ENCODE measurements at regions not wholly inside any gene's neighbourhood (a gene's known extent, or its start where the extent isn't known, plus 50 kb on each side); places are given as distances from the start of the nearest gene placed in this dataset.
A peak's percentile ranks its signal among the peaks of the same experiment; 100 is the strongest.

GRCh38 chr2:143937723-143938350 lies 582.1 kb downstream of the ZEB2 start:
- Histone ChIP-seq H3K4me2 (peak overlapping the region; percentile 84), H2AFZ (replicated peaks) (peak overlapping the region; percentile 98), H3K4me1 (peaks cover 73% of the 10 kb centered on the region), H3K4me3 (peak overlapping the region; percentile 47), H3K79me2 (ENCODE audit: low read depth) (no peaks in the 10 kb centered on the region), H3K9ac (no peak overlapping the region), H3K27me3 (peaks cover 8% of the 10 kb centered on the region), H3K36me3 (no peaks in the 10 kb centered on the region), H4K20me1 (ENCODE audit: low read depth) (no peaks in the 10 kb centered on the region), H3K9me3 (ENCODE audit: low read depth) (no peaks in the 10 kb centered on the region), H3F3A (ENCODE audit: low read depth) (peaks cover 46% of the 10 kb centered on the region), H3K27ac (peak overlapping the region; percentile 48)
- Mint-ChIP-seq H3K4me1 (peaks cover 35% of the 10 kb centered on the region), H3K27me3 (ENCODE audit: insufficient read depth, low read depth) (peaks cover 10% of the 10 kb centered on the region), H3K9me3 (no peaks in the 10 kb centered on the region), H3K27ac (no peak overlapping the region), H3K36me3 (peaks cover 3% of the 10 kb centered on the region), H3K4me3 (peak overlapping the region; percentile 84)
- no peak for DNase-seq (ENCODE audit: low spot score)
- TF ChIP-seq EZH2 (IDR thresholded peaks at IDR 0.05), result peak; percentile 10
- TF ChIP-seq CTCF (IDR thresholded peaks at IDR 0.05), result no peak
- no peak for TF ChIP-seq EZH2phosphoT487 (IDR thresholded peaks at IDR 0.05)

- Mint-ChIP-seq H3K27me3 (ENCODE audit: insufficient read depth, low read depth) (peaks cover 10% of the 10 kb centered on the region), H3K4me1 (peaks cover 35% of the 10 kb centered on the region)
These were observed 582.8 kb downstream of the ZEB2 start for GRCh38 chr2:143936848-143937722.

GRCh38 chr2:143936538-143936847 lies 583.4 kb downstream of the ZEB2 start:
- Histone ChIP-seq H3F3A (ENCODE audit: low read depth) (peaks cover 50% of the 10 kb centered on the region), H3K4me1 (peaks cover 83% of the 10 kb centered on the region), H3K27me3 (peaks cover 8% of the 10 kb centered on the region), H3K4me3 (peak overlapping the region; percentile 47), H3K9ac (no peak overlapping the region), H3K36me3 (no peaks in the 10 kb centered on the region), H3K27ac (no peak overlapping the region), H3K9me3 (ENCODE audit: low read depth) (no peaks in the 10 kb centered on the region), H2AFZ (replicated peaks) (peak overlapping the region; percentile 98), H4K20me1 (ENCODE audit: low read depth) (no peaks in the 10 kb centered on the region), H3K4me2 (peak overlapping the region; percentile 84), H3K79me2 (ENCODE audit: low read depth) (no peaks in the 10 kb centered on the region)
- Mint-ChIP-seq H3K4me1 (peaks cover 35% of the 10 kb centered on the region), H3K27ac (no peak overlapping the region), H3K9me3 (no peaks in the 10 kb centered on the region), H3K36me3 (no peaks in the 10 kb centered on the region), H3K4me3 (peak overlapping the region; percentile 80), H3K27me3 (ENCODE audit: insufficient read depth, low read depth) (peaks cover 10% of the 10 kb centered on the region)
- TF ChIP-seq CTCF (IDR thresholded peaks at IDR 0.05), result no peak
- no peak for TF ChIP-seq EZH2 (IDR thresholded peaks at IDR 0.05)
- TF ChIP-seq EZH2phosphoT487 (IDR thresholded peaks at IDR 0.05), result no peak
- no peak for DNase-seq (ENCODE audit: low spot score)

More at GRCh38 chr2:143936848-143937722, 582.8 kb downstream of the ZEB2 start:
- Histone ChIP-seq H3F3A (ENCODE audit: low read depth) (peaks cover 46% of the 10 kb centered on the region), H3K4me1 (peaks cover 79% of the 10 kb centered on the region), H4K20me1 (ENCODE audit: low read depth) (no peaks in the 10 kb centered on the region), H2AFZ (replicated peaks) (peak overlapping the region; percentile 98), H3K79me2 (ENCODE audit: low read depth) (no peaks in the 10 kb centered on the region), H3K9me3 (ENCODE audit: low read depth) (no peaks in the 10 kb centered on the region), H3K4me2 (peak overlapping the region; percentile 84), H3K27me3 (peaks cover 8% of the 10 kb centered on the region), H3K9ac (no peak overlapping the region), H3K36me3 (no peaks in the 10 kb centered on the region), H3K4me3 (peak overlapping the region; percentile 47), H3K27ac (no peak overlapping the region)
- peak; percentile 86 for DNase-seq (ENCODE audit: low spot score)
- no peaks in the 10 kb centered on the region for H3K36me3 Mint-ChIP-seq
- H3K4me3 Mint-ChIP-seq, result peak overlapping the region; percentile 84
- TF ChIP-seq CTCF (IDR thresholded peaks at IDR 0.05), result no peak
- peak; percentile 48 for TF ChIP-seq EZH2 (IDR thresholded peaks at IDR 0.05)
- TF ChIP-seq EZH2phosphoT487 (IDR thresholded peaks at IDR 0.05), result no peak
- no peaks in the 10 kb centered on the region for H3K9me3 Mint-ChIP-seq
- H3K27ac Mint-ChIP-seq, result no peak overlapping the region

All from neural progenitor cell (in vitro differentiated cells).